Hepatocyte (in vitro differentiated cells): ENCODE measurements at regions not wholly inside any gene's neighbourhood (a gene's known extent, or its start where the extent isn't known, plus 50 kb on each side); places are given as distances from the start of the nearest gene placed in this dataset.

Experiments
- DNase-seq: peaks from one replicate; pipeline ENCODE4 v3.0.0-alpha.2; 2016; ENCODE audit warnings: low spot score
- H2AFZ ChIP-seq: fragments of 200-600 bp; sonication (generic); 2 replicates; pipeline ENCODE4 v1.6.0; 2016; ENCODE audit warnings: antibody characterized with exemption, mild to moderate bottlenecking
- H3K27ac ChIP-seq: fragments of 200-600 bp; sonication (generic); 2 replicates; pipeline ENCODE4 v1.5.1; 2016; ENCODE audit warnings: mild to moderate bottlenecking
- H3K27me3 ChIP-seq: fragments of 200-600 bp; sonication (generic); 2 replicates; pipeline ENCODE4 v1.6.1; 2016
- H3K36me3 ChIP-seq: fragments of 200-600 bp; sonication (generic); replicated peaks from 2 replicates; pipeline ENCODE4 v1.5.1; 2016; ENCODE audit warnings: low read depth; ENCODE audit not compliant: insufficient read depth
- H3K4me1 ChIP-seq: fragments of 200-600 bp; sonication (generic); 2 replicates; pipeline ENCODE4 v1.5.1; 2016; ENCODE audit warnings: mild to moderate bottlenecking, moderate library complexity; ENCODE audit not compliant: insufficient read depth
- H3K4me2 ChIP-seq: fragments of 200-600 bp; sonication (generic); 2 replicates; pipeline ENCODE4 v1.6.0; 2016
- H3K4me3 ChIP-seq: fragments of 200-600 bp; sonication (generic); 2 replicates; pipeline ENCODE4 v1.5.1; 2016; ENCODE audit warnings: mild to moderate bottlenecking
- H3K79me2 ChIP-seq: fragments of 200-600 bp; sonication (generic); 2 replicates; pipeline ENCODE4 v1.6.0; 2017; ENCODE audit warnings: mild to moderate bottlenecking
- H3K9me2 ChIP-seq: fragments of 200-600 bp; sonication (generic); replicated peaks from 2 replicates; pipeline ENCODE4 v1.6.0; 2017; ENCODE audit warnings: mild to moderate bottlenecking; ENCODE audit not compliant: insufficient read depth
- H3K9me3 ChIP-seq: fragments of 200-600 bp; sonication (generic); 2 replicates; pipeline ENCODE4 v1.5.1; 2016; ENCODE audit warnings: low read depth, mild to moderate bottlenecking
- H4K20me1 ChIP-seq: fragments of 200-600 bp; sonication (generic); 2 replicates; pipeline ENCODE4 v1.6.0; 2016; ENCODE audit warnings: mild to moderate bottlenecking; ENCODE audit not compliant: insufficient read depth, poor library complexity, severe bottlenecking
- EZH2 ChIP-seq: fragments of 200-600 bp; sonication (generic); IDR thresholded peaks from 2 replicates; pipeline ENCODE4 v1.6.1; 2016; ENCODE audit warnings: antibody characterized with exemption, mild to moderate bottlenecking, borderline replicate concordance
- EZH2phosphoT487 ChIP-seq: fragments of 200-600 bp; sonication (generic); IDR thresholded peaks from one replicate; pipeline ENCODE4 v1.6.1; 2018; ENCODE audit warnings: antibody characterized with exemption, mild to moderate bottlenecking, low read depth, moderate library complexity; ENCODE audit not compliant: unreplicated experiment, severe bottlenecking
- WGBS: methylation state at CpG from one replicate; pipeline ENCODE4 v1.1.6; 2016; ENCODE audit warnings: low lambda C conversion rate; ENCODE audit errors: missing lambda C conversion rate; 5-methylcytosine and 5-hydroxymethylcytosine counted together
- TF ChIP-seq, protein P1 (sequence below): fragments of 200-600 bp; sonication (generic); IDR thresholded peaks from 2 replicates; pipeline ENCODE4 v1.5.1; 2016; ENCODE audit warnings: antibody characterized with exemption, mild to moderate bottlenecking; ENCODE audit not compliant: poor library complexity

DNA sequence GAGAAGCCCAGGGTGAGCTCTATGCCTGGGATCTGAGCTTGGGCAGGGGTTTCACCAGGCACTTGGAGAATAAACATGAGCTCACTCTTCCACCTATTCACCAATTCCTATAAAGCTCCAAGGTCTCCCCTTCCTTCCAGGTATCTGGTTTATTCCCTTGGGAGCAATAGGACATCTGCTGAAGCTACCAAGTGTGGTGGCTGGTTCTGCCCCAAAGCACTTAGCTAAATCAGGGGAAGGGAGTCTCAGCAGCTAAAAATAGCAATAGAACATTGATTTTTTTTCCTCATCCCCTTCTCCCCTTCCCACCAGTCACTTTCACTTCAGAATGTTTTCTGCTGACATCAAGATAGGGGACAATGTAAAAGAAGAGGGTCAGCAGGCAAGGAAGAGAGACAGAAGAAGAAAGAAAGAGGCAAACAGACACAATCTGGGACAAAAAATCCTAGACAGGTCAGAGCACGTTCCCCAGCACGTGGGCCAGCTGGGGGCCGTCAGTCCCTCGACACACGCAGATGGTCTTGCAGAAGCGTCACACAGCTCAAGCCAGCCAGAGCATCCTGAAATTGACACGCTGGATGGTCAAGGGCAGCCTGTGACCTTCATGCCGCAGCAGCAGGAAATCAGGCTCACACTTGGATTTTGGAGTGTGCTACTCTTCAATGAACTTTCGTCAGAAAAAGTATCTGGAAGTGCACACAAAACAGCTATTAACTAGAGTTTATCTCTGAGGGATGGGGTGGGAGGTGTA lies 176.0 kb downstream of the ZNF608 start:
- 65% methylated on average over 9 of the region's 9 CpGs for WGBS
- H3K4me3 ChIP-seq = no peak overlapping the region
- H3K4me1 ChIP-seq = no peaks in the 10 kb centered on the region
- H3K79me2 ChIP-seq = no peaks in the 10 kb centered on the region
- no peak overlapping the region for H3K27ac ChIP-seq
- no peaks in the 10 kb centered on the region for H3K9me2 ChIP-seq
- H3K9me3 ChIP-seq = no peaks in the 10 kb centered on the region
- no peaks in the 10 kb centered on the region for H4K20me1 ChIP-seq
- no peaks in the 10 kb centered on the region for H3K36me3 ChIP-seq
- TF ChIP-seq EZH2 (no peak), EZH2phosphoT487 (no peak)
- TF ChIP-seq, protein P1, sequence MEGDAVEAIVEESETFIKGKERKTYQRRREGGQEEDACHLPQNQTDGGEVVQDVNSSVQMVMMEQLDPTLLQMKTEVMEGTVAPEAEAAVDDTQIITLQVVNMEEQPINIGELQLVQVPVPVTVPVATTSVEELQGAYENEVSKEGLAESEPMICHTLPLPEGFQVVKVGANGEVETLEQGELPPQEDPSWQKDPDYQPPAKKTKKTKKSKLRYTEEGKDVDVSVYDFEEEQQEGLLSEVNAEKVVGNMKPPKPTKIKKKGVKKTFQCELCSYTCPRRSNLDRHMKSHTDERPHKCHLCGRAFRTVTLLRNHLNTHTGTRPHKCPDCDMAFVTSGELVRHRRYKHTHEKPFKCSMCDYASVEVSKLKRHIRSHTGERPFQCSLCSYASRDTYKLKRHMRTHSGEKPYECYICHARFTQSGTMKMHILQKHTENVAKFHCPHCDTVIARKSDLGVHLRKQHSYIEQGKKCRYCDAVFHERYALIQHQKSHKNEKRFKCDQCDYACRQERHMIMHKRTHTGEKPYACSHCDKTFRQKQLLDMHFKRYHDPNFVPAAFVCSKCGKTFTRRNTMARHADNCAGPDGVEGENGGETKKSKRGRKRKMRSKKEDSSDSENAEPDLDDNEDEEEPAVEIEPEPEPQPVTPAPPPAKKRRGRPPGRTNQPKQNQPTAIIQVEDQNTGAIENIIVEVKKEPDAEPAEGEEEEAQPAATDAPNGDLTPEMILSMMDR = no peak
- H3K4me2 ChIP-seq = no peak overlapping the region
- DNase-seq = no peak
- H3K27me3 ChIP-seq = no peaks in the 10 kb centered on the region
- H2AFZ ChIP-seq = no peak overlapping the region

DNA sequence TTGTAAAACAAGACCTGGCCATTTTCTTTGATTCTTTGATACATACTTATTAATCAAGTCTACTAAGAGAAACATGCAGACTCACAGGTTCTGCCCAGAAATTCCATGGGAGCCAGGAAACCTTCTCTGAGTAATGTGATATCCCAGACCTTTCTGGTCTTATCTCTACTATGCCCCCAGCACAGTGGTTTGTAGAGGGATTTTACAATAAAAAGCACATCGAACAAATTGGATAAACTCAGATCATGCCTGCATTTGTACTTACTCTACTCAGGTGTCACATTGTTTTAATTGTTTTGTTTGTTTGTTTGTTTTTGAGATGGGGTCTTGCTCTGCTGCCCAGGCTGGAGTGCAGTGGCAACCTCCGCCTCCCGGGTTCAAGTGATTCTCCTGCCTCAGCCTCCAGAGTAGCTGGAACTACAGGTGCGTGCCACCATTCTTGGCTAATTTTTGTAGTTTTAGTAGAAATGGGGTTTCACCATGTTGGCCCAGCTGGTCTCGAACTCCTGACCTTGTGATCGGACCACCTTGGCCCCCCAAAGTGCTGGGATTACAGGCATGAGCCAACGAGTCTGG lies 179.5 kb downstream of the ZNF608 start:
- H3K9me2 ChIP-seq = no peaks in the 10 kb centered on the region
- no peaks in the 10 kb centered on the region for H3K4me1 ChIP-seq
- H3K4me3 ChIP-seq = no peak overlapping the region
- H3K27ac ChIP-seq = no peak overlapping the region
- no peak for TF ChIP-seq EZH2phosphoT487
- TF ChIP-seq EZH2 = no peak
- TF ChIP-seq, protein P1 = no peak
- H2AFZ ChIP-seq = no peak overlapping the region
- 78% methylated on average over 7 of the region's 7 CpGs for WGBS
- no peaks in the 10 kb centered on the region for H3K27me3 ChIP-seq
- H3K9me3 ChIP-seq = no peaks in the 10 kb centered on the region
- H3K36me3 ChIP-seq = no peaks in the 10 kb centered on the region
- H3K79me2 ChIP-seq = no peaks in the 10 kb centered on the region
- no peaks in the 10 kb centered on the region for H4K20me1 ChIP-seq
- H3K4me2 ChIP-seq = no peak overlapping the region
- DNase-seq = no peak

DNA sequence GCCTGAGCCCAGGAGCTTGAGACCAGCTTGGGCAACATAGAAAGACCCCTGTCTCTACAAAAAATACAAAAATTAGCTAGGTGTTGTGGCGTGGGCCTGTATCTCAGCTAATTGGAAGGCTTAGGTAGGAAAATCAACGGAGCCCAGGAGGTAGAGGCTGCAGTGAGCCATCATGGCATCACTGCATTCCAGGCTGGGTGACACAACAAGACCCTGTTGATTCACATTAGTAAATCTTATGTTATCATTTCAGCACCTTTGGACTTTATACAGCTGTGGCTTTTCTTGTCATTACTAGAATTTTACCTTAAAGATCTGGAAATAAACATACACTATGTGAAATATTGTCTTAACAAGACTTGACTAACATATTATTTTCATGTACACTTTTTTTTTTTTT lies 185.0 kb downstream of the ZNF608 start:
- Histone ChIP-seq H3K79me2 (no peaks in the 10 kb centered on the region), H3K9me3 (no peaks in the 10 kb centered on the region), H3K9me2 (no peaks in the 10 kb centered on the region), H3K27me3 (no peaks in the 10 kb centered on the region), H3K36me3 (no peaks in the 10 kb centered on the region), H4K20me1 (no peaks in the 10 kb centered on the region), H3K27ac (no peak overlapping the region), H2AFZ (no peak overlapping the region), H3K4me2 (no peak overlapping the region), H3K4me1 (no peaks in the 10 kb centered on the region), H3K4me3 (no peak overlapping the region)
- WGBS = 92% methylated on average over 2 of the region's 2 CpGs
- TF ChIP-seq EZH2phosphoT487 (no peak), EZH2 (no peak)
- no peak for DNase-seq

DNA sequence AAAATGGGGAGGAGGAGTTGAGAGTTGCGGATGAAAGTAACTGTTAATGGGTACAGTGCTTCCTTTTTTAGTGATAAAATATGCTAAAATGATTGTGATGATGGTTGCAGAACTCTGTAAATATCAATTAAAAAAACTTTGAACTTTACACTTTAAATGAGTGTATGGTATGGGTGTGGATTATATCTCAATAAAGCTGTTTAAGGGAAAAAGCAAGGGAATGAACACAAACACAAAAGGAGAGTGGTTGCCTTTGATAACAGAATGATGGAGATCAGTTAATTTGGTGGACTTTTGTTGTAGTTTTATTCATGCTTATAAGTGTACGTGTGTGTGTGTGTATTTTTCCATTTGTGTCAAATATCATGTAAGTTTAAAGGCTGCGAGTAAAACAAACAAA lies 186.1 kb downstream of the ZNF608 start:
- no peaks in the 10 kb centered on the region for H3K4me1 ChIP-seq
- H3K27ac ChIP-seq = no peak overlapping the region
- H3K9me3 ChIP-seq = no peaks in the 10 kb centered on the region
- DNase-seq = no peak
- H2AFZ ChIP-seq = no peak overlapping the region
- H3K9me2 ChIP-seq = no peaks in the 10 kb centered on the region
- no peaks in the 10 kb centered on the region for H3K36me3 ChIP-seq
- 94% methylated on average over 3 of the region's 3 CpGs for WGBS
- H4K20me1 ChIP-seq = no peaks in the 10 kb centered on the region
- H3K27me3 ChIP-seq = no peaks in the 10 kb centered on the region
- no peak overlapping the region for H3K4me3 ChIP-seq
- TF ChIP-seq, protein P1 = no peak
- TF ChIP-seq EZH2 (no peak), EZH2phosphoT487 (no peak)
- H3K79me2 ChIP-seq = no peaks in the 10 kb centered on the region
- no peak overlapping the region for H3K4me2 ChIP-seq
